DMS53 (cell line): ENCODE measurements at regions not wholly inside any gene's neighbourhood (a gene's known extent, or its start where the extent isn't known, plus 50 kb on each side); places are given as distances from the start of the nearest gene placed in this dataset.
"Not testable (repeated sequence)": the region's sequence is repeated elsewhere in the genome, so short reads cannot be mapped to it uniquely, and the experiment has no call there.

Experiments
- DNase-seq: peaks from one replicate; lab custom pipeline; 2025; lab: John Stamatoyannopoulos, UW

DNA sequence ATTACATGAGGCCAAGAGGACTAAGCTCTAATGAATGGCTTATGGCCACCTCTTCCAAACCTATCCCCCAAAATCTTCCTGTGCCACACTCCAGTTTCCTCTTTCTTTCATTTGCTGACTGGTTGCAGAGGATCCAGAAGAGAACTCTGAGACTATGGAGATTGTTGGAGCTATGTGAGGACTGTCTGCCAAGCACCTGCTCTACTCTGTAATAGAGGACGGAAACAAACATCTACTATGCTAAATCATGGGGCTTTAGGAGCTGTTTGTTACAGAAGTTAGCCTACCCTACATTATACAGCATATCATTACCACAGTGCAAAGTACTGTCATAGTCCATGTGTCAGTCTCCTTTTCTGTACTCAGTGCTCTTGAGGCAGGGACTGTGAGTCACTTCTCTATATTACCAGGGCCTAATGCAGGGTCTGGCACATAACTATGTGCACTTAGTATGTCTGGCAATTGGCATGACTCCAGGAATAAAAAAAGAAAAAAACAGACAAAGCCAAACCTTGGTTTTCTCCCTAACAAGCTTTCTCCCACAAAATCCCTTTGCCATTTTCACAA is 95.1 kb downstream of the RPAP3 start:
- no peak for DNase-seq

GRCh38 chr12:47609806-47610205 is 96.0 kb downstream of the RPAP3 start:
- no peak for DNase-seq

- DNase-seq: not testable (repeated sequence)
Observed at GRCh38 chr12:47608671-47609070, 97.2 kb downstream of the RPAP3 start.

DNA sequence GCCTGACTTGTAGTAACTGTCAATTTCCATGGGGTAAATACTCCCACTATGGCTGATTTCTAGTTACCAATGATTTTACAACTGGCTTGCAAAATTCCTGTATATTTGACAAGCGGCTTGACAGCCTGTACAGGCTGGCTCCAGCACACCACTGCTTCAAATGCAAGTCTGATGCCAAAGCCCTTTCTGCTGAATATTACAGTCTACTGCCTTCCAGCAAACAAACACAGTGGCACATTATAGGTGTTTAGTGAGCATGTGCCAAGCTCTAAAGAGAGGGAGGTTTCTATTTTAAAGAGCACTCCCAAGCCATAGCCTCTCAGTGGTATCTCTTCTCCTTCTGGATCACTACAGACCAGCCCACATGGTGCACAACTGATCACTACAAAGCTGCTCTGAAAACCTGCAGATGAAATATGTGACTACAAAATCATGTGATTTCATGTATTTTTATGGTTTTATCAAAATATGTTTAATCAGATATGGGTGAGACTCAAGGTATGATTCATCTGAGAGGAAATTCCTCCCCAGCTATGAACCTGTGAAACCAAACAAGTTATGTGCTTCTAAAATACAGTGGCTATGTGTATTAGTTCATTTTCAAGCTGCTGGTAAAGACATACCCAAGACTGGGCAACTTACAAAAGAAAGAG is 101.5 kb downstream of the RPAP3 start:
- no peak for DNase-seq

DNA sequence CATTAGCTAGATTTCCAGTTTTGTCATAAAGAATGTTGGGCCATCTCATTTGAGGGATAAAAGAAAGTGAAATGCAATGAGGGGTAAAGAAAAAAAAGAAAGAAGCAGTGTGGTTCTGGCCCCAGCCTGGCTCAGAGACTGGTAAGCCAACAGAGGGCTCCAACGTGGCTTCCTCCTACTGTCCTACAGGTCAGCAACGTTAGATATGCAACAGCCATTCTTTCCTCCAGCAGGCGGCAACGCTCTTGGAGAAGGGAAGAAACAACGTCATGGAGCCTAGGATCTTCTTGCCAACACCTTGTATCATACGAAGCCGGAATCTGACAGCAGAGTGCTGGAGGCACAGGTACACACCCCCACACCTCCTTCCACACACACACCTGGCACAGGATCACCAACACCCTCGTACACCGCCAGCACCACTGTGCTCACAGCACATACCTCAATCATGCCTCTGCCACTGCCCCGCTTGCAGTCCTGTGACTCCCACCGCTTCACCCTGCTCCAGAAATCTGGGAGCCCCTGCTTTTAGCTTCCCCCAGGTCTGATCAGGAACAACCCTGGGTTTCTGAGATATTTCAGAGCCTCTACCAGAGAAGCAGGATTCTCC is 102.8 kb downstream of the RPAP3 start:
- DNase-seq: peak; percentile 17

DNA sequence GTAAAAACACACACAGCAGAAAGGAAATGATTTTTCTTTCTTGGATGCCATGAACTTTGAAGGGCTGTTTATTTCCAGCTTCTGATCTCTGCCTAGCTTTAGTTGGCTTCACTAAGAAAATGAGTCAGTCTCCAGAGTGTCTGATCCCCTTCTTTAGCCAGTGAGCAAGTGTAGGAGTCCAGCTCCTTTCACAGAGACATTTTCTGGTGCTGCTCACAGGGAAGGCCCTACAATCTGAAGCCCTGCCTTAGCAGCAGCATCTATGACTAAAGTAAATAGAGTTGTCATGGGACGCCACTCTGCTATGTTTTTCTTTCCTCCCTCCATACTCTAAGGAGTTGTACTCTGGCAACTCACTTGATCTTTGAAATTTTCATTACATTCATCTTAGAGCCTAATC is 103.5 kb downstream of the RPAP3 start:
- DNase-seq: no peak

DNA sequence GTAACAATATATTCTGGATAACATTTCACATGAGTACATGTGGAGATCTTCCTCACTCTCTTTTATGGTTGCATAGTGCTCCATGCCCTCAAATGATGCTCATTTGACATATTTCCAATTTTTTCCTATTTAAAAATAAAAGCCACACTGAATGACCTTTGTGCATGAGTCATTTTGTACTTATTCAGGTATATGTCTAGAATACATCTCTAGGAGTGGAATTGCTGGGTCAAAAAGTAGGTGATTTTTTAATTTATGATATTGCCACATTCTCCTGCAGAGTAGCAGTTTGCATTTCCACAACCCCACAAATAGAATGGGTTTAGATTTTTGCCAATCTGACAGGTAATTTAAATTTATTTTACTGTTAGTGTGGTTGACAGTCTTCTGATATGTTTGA is 104.8 kb downstream of the RPAP3 start:
- no peak for DNase-seq

DNA sequence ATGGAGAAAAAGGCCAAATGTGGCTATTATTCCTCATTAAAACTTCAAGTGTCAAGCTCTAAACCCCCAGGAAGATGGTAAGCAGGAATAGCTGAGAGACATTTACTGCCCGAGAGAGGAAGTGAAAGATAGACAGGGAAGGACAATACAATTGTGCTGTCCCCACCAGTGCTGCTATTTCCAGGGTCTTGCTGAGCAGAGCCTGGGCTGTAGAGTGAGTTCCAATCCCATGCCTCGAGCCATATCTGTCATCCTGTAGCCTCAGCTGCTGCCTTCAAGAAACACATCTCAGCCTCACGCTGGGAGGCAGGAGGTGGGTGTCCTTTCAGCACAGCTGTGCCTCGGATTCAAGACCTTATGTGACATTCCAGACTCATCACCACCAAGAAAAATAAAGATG is 114.0 kb downstream of the RPAP3 start:
- DNase-seq: no peak

GRCh38 chr12:47591361-47591791 is 114.5 kb downstream of the RPAP3 start:
- DNase-seq: no peak

- DNase-seq: no peak
Observed at GRCh38 chr12:47590771-47591360, 115.0 kb downstream of the RPAP3 start.

DNA sequence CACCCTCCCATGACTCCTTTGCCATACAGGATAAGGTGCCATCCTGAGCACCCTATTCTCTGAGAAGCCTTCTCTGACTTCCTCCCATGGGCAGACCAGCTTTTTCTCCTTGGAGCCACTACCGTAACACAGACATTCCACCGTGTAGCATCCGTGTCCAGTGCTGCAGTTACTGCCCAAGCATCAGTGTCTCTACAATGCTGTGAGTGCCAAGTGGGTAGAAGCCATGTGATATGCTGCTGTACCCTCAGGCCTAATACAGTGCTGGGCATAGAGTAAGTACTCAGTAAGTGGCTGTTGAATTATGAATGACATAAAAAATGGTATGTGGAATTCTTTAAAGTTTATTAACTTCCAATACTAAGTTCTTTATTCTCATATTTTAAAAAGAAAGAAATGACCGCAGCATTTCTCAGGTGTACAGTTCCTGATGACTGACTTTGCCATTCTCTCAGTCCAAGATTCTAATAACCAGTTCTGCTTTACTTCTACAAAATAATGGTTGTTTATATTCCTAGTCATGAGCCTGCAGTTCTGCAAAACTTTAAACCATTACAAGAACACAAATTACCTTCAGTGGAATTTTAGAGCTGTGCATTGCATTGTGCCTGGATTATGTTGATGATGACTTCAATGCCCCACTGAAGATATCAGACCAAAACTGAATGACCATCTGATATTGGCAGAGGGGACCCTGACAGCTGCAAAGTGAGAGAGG is 118.7 kb downstream of the RPAP3 start:
- DNase-seq: no peak

GRCh38 chr12:47585507-47585906 is 120.3 kb downstream of the RPAP3 start:
- DNase-seq: no peak

DNA sequence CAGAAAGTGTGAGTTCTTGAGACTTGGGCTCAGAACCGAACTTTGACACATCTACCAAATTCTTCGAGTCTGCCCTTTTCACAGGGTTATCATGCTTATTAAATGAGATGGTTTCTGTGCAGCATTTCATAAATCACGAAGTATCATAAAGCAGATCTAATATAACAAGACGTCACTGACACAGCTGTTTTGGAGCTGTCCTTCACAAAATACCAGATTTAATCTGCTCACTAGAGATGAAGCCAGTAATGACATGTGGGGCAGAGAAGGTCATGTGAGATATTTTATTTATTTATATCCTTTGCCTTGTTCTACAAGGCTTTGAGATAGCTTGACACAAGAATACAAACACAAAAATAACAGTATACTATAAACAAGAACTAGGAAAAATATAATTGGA is 127.0 kb downstream of the RPAP3 start:
- DNase-seq: no peak

GRCh38 chr12:47577206-47577989 is 128.4 kb downstream of the RPAP3 start:
- DNase-seq: no peak

DNA sequence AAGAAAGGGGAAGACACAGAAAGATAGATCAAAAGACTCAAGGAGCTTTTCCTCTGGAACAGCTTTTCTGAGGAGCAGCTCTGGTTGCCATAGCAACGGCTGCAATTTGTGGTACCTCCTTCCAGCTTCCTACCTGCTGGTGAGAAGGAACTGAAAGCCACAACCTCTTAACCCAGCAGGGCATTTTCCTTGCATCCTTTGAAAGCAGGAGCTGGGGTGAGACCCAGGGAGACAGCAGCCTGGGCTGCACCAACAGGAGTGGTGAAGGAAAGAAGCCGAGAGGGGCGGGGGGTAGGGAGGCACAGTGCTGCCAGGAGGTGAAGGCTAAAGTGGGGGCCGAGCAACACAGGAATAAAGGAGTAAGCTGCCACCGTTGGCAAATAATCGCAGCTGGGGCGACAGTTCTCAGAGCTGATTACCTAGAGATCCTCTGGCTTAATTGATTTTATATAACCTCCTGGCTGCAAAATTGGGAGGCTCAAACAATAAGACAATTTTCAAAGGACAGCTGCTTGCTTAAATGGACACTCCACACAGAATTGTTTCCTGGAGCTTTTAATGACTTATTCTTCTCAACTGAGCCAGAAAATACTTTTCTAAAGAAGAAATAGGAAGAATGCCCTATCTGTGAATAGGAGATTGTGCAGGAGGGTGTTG is 129.4 kb downstream of the RPAP3 start:
- peak; percentile 33 for DNase-seq

DNA sequence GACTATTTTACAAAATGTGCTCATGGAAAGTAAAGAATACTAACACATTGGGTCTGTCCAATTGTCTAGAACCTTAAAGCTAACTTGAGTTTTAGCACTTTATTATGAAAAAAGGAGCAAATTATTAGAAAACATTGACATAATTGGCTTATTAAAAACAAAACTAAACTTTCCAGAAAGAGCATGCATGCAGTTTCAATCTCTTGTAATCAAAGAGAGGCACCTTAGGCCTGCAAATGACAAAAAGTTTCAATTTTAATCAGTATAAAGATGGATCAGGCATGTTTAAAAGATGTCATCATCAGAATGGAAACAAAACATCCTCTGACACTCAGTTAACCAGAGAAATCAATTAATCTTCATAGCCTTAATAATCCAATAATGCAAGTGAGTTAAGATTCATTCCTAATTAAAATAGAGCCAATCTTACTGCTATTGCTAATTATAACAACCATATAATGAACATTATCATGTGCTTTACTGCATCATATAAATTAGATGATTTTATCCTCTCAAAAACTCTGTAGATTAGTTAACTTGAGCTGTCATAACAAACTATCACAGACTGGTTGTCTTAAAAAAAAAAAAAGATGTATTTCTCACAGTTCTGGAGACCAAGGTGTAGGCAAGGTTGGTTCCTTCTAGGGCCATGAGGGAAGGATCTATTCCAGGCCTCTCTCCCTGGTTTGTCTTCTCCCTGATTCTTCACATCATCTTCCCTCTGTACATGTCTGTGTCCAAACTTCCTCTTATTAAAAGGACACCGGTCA is 131.4 kb downstream of the RPAP3 start:
- no peak for DNase-seq

GRCh38 chr12:47573146-47573659 is 132.6 kb downstream of the RPAP3 start:
- no peak for DNase-seq

- DNase-seq: no peak
Observed at GRCh38 chr12:47570151-47570550, 135.7 kb downstream of the RPAP3 start.

DNA sequence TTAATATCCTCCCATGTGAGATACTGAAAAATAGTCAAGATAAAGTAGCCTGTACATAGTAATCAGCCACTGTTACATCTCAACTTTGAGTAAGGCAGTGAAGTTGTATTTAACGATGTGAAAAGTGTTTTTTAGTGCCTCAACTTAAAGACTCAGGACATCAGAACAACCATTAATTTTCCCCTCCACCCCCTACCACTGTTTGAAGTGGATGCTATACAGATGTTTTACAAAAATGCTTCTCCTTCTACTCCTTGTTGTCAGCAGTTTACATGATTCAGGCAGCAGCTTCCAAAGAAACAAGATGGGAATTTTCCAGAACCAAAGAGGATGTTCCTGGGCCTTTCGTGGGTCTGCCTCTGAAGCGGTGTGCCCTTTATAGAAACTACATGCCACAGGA is 143.6 kb downstream of the RPAP3 start:
- DNase-seq: no peak

- DNase-seq: no peak
Observed at GRCh38 chr12:47561746-47562145, 144.1 kb downstream of the RPAP3 start.
